DMS 273 (cell line): ENCODE measurements at regions not wholly inside any gene's neighbourhood (a gene's known extent, or its start where the extent isn't known, plus 50 kb on each side); places are given as distances from the start of the nearest gene placed in this dataset.
"Not testable (repeated sequence)": the region's sequence is repeated elsewhere in the genome, so short reads cannot be mapped to it uniquely, and the experiment has no call there.

Experiments used
- DNase-seq: peaks from one replicate; lab custom pipeline; 2025; ENCODE audit not compliant: unreplicated experiment; lab: John Stamatoyannopoulos, UW

- DNase-seq, result no peak
Measured at GRCh38 chr3:74001436-74001835, 376.7 kb upstream of the PDZRN3 start.

- DNase-seq, result no peak
Measured at GRCh38 chr3:74000725-74001124, 376.0 kb upstream of the PDZRN3 start.

DNA sequence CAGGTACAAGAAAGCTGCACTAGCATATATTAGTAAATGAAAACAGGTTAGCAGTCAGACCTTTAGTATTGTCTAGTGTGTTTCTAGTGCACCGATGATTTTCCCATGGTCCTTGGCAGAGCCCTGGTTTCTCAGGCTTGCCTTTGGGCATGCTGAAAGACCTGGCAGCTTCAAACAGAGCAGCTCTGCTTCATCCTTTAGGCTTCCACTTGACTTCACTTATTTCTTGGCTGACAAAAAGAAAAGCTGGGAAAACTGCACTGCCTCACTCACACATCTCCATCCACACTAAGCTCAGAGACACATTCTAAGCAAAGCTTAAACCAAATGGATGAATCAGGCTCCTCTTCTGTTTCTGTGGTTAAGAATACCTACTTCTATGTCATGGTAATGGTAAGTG lies 374.8 kb upstream of the PDZRN3 start:
- DNase-seq, result no peak

- not testable (repeated sequence) for DNase-seq
Measured at GRCh38 chr3:73990691-73991090, 365.9 kb upstream of the PDZRN3 start.

DNA sequence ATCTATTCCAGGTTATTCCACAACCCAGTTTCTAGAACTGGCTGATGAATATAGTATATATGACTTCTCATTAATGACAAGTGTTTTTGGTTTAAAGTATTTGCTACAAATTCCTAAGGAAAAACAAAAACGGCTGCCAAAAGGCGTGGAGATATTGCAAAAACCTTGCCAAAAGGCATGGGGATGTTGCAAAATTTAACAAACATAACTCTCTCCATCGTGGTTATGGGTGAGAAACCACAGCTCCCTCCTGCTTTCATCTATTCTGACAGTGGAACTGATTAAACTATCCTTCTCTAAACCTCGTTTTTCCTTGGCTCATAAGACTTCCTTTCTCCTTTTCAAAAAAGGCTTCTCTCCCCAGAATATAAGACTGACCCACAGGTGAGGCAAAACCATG lies 342.0 kb upstream of the PDZRN3 start:
- DNase-seq, result no peak

DNA sequence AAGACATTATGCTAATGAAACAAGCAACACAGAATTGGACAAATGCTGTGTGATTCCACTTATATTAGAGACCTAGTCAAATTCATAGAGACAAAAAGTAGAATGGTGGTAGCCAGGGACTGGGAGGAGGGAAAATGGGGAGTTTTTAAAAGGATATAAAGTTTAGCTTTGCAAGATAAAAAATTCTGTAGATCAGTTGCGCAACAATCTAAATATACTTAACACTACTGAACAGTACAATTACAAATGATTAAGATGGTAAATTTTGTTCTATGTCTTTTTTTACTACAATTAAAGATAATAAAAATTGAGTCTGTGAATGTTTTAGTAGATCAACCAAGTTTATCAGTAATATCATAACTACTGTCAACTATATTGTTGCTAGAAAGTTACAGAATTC lies 340.1 kb upstream of the PDZRN3 start:
- DNase-seq, result no peak

DNA sequence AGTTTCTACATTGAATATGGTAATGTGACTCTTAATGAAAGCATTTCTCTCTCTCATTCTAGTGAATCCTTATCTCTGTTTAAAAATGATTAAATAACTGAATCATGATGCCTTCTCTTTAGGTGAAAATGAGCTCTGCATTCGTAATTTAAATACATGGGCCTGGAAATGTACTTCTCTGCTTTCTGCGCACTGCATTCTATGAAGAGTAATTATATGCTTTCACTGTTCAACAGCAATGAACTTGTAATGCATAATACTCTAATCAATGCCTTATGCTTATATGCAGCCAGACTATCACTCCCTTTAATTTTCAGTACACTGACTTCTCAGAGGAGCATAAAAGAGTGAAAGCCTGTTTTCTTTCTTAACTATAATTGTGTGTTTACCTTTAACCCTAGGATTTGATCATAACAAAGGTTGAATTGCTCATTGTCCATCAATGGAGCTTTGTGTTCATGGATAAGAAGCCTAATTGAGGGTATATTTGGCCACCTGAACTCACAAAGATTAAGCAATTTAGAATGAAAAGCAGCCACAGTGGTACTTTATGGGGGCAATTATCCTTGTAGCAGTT lies 330.8 kb upstream of the PDZRN3 start:
- DNase-seq, result no peak

- no peak for DNase-seq
Measured at GRCh38 chr3:73954506-73954905, 329.8 kb upstream of the PDZRN3 start.

- no peak for DNase-seq
Measured at GRCh38 chr3:73952781-73953180, 328.0 kb upstream of the PDZRN3 start.

DNA sequence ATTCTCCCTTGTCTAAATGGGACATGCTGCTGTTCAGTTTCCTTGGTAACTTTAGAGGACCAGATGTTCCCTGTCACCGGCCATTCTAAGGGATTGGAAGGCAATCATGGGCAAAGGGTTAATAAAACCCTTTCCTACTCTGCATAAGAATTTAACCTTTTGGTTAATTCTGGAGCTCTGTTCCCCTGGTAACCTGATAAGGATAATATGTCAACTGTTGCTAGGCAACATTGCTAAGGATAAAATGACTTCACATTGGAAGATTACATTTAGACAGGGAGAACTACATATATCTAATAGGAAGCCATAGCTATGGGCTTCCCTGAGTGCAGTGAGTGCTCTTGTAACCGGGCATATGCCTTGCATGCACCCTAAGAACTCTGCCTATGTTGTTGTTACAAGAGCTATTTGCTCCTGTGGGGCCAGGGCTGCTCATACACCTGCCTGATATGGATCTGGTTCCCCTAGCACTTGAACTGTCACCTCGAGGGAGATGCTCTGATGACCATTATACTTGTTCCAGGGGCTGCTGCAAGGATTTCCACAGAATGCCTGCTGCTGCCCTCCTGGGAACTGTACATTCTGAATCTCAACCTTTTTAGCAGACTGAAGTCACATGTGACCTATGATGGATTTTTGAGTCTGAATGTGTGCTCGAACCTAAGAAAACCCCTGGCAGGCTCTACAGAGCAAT lies 326.3 kb upstream of the PDZRN3 start:
- DNase-seq, result no peak

GRCh38 chr3:73945541-73945940 lies 320.8 kb upstream of the PDZRN3 start:
- no peak for DNase-seq

DNA sequence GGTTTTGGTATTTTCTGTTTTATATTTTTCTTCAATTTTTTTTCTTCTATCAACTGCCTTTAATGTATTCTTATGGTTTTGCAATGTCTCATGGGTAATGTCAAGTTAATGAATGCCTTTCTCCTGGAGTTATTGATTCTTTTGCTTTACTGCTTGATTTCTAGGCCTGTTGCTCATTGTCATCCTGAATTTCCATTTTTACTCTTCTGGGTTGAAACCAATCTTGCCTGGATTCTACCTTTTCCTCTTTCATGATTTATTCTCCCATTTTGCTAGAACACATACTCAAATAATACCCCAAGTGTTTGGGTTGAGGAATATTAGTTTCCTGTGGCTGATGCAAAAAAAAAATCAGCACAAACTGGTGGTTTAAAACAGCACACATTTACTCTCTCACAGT lies 315.2 kb upstream of the PDZRN3 start:
- no peak for DNase-seq

- no peak for DNase-seq
Measured at GRCh38 chr3:73933585-73933984, 308.8 kb upstream of the PDZRN3 start.

DNA sequence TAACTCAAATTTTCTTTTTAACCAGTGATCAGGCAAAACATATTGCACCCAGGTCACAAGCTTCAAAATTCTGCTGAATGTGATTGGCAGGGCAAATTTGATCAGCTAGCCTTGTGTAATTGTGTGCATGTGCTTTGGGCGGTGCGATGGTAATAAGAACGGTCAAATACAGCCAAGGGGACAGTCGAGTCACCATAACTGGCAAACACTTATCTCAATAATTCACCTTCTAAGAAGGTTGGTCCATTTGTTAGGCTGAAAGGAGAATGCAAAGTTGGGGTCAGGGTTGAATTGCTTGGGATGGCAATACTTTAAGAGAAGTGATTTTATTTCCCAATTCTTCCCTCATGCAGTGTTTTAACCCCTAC lies 302.4 kb upstream of the PDZRN3 start:
- no peak for DNase-seq

DNA sequence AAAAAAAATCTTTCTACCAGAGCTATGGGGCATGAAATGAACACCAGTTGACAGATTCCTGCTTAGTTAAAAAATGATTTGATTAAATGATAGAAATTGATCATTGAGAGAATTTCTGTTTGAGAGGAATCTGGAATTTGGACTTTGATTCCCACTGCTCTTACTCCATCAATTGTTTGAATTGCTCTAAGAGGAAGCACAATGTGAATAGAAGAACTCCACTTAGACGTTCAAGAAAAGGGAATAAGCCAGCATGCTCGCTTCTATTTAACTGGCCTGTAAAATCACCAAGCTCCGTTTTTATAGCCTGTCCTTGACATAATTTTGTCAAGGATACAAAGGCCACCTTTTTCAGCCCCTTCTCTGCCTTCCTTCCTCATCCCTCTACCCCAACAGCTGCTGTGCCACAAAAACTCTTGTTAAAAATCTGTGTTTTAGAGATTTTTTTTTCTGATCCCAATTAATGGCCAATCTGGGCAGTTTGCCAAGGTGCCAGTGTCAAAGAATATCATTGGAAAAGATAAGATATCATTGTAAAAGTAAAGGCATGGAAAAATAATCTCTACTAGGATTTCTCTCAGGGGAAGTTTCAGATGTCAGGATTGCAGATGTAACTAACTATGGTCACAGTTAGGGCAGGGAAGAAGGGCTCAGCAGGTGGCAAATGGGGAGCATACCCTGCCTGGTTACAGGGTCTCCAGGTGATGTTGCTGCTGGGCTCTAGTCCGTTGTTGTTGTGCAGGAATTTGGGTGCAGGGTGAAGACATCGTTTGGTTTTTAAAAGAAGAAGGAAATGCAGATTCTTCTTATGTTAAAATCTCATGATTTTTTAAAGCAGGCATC lies 301.8 kb upstream of the PDZRN3 start:
- no peak for DNase-seq

- DNase-seq, result no peak
Measured at GRCh38 chr3:73925011-73925410, 300.3 kb upstream of the PDZRN3 start.

DNA sequence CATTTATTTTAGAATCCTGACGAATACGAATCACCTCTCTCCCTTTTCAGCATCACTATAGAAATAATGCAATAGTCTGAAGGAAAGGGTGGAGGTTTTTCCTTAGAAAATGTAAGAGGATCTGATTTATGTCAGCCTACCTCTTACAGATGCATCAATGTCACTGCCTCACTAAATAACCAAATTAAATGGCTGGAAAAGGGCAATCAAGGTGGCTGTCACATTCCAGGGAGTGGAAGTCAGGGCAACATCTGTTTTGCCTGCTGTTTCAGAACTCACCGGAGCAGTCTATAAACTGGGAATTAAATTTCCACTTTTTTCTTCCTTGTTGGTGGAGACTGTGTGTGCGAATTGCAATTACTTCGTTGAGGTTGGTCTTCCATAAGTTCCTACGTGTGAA lies 299.3 kb upstream of the PDZRN3 start:
- DNase-seq, result no peak

GRCh38 chr3:73917643-73918042 lies 292.9 kb upstream of the PDZRN3 start:
- no peak for DNase-seq

DNA sequence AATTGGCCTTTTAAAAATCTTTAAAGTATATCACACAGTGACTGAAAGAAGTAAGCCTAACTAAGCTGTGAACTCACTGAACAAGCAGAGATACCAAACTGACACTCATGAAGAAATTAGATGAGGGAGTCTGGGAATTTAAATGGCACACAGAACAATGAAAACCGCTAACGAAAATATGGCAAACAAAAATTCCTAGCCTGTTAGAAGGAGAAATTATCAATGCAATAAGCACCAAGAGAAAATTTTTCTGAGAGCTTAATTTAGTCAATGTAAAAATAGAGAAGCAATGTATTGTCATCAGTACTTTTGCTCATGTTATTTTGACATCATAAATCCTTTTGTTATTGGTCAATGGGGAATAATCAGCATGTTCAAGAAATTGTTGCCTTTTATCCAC lies 291.1 kb upstream of the PDZRN3 start:
- DNase-seq, result no peak

GRCh38 chr3:73908218-73908617 lies 283.5 kb upstream of the PDZRN3 start:
- no peak for DNase-seq

DNA sequence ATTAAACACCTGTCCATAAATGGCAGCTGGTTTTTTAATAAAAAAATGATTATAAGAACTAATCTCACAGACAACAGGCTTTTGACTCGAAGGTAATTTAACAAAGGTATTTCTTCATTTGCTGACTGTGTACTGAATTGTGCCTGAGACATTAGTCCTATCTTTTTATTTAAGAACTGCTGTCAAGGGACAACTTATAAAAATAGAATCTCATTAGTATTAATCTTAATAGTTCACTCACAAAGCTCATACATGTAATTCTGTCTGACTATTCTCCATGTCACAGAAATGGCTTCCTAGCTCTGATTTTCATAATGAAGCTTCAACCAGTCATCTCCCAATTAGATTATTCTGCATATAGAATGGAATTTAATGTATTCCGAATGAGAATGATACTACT lies 276.9 kb upstream of the PDZRN3 start:
- no peak for DNase-seq

GRCh38 chr3:73894474-73895213 lies 269.9 kb upstream of the PDZRN3 start:
- DNase-seq, result no peak
